Smooth muscle cell (in vitro differentiated cells): ENCODE measurements at regions not wholly inside any gene's neighbourhood (a gene's known extent, or its start where the extent isn't known, plus 50 kb on each side); places are given as distances from the start of the nearest gene placed in this dataset.

Experiments used
- DNase-seq: peaks from one replicate; lab custom pipeline; 2025; ENCODE audit not compliant: unreplicated experiment; lab: John Stamatoyannopoulos, UW
- H2AFZ ChIP-seq: fragments of 200-600 bp; sonication (generic); 2 replicates; pipeline ENCODE4 v1.6.0; 2016; ENCODE audit warnings: antibody characterized with exemption, low read depth, mild to moderate bottlenecking
- H3F3A ChIP-seq: fragments of 200-600 bp; sonication (generic); 2 replicates; pipeline ENCODE4 v1.6.0; 2017; ENCODE audit warnings: antibody characterized with exemption, low read depth
- H3K27ac ChIP-seq: fragments of 200-600 bp; sonication (generic); 2 replicates; pipeline ENCODE4 v1.5.1; 2016; ENCODE audit warnings: low read depth, mild to moderate bottlenecking
- H3K27me3 ChIP-seq: fragments of 200-600 bp; sonication (generic); 2 replicates; pipeline ENCODE4 v1.6.1; 2016; ENCODE audit warnings: low read depth, mild to moderate bottlenecking
- H3K36me3 ChIP-seq: fragments of 200-600 bp; sonication (generic); 2 replicates; pipeline ENCODE4 v1.5.1; 2016; ENCODE audit warnings: low read depth
- H3K4me1 ChIP-seq: fragments of 200-600 bp; sonication (generic); 2 replicates; pipeline ENCODE4 v1.5.1; 2016; ENCODE audit warnings: low read depth
- H3K4me2 ChIP-seq: fragments of 200-600 bp; sonication (generic); 2 replicates; pipeline ENCODE4 v1.6.0; 2016; ENCODE audit warnings: mild to moderate bottlenecking
- H3K4me3 ChIP-seq: fragments of 200-600 bp; sonication (generic); 2 replicates; pipeline ENCODE4 v1.5.1; 2016; ENCODE audit warnings: mild to moderate bottlenecking
- H3K79me2 ChIP-seq: fragments of 200-600 bp; sonication (generic); 2 replicates; pipeline ENCODE4 v1.6.0; 2016; ENCODE audit warnings: low read depth, mild to moderate bottlenecking
- H3K9ac ChIP-seq: fragments of 200-600 bp; sonication (generic); 2 replicates; pipeline ENCODE4 v1.6.0; 2016; ENCODE audit warnings: low read depth
- H3K9me3 ChIP-seq: fragments of 200-600 bp; sonication (generic); replicated peaks from 2 replicates; pipeline ENCODE4 v1.5.1; 2016; ENCODE audit warnings: low read depth
- H4K20me1 ChIP-seq: fragments of 200-600 bp; sonication (generic); 2 replicates; pipeline ENCODE4 v1.6.0; 2016; ENCODE audit warnings: low read depth
- CTCF ChIP-seq: fragments of 200-600 bp; sonication (generic); IDR thresholded peaks from 2 replicates; pipeline ENCODE4 v1.5.1; 2017; ENCODE audit warnings: borderline replicate concordance, mild to moderate bottlenecking, antibody characterized with exemption; ENCODE audit not compliant: insufficient read depth, poor library complexity, severe bottlenecking
- WGBS: methylation state at CpG from one replicate; pipeline ENCODE4 v1.1.7; 2016; ENCODE audit warnings: low lambda C conversion rate; 5-methylcytosine and 5-hydroxymethylcytosine counted together

GRCh38 chr5:174832811-174833210, 108.4 kb downstream of the MSX2 start:
- no peak for TF ChIP-seq CTCF
- Histone ChIP-seq H3K9ac (no peak overlapping the region), H3K4me3 (no peak overlapping the region), H3K4me2 (no peak overlapping the region), H3K36me3 (no peaks in the 10 kb centered on the region), H3F3A (no peaks in the 10 kb centered on the region), H3K79me2 (no peaks in the 10 kb centered on the region), H3K27ac (no peak overlapping the region), H4K20me1 (no peaks in the 10 kb centered on the region), H3K9me3 (no peaks in the 10 kb centered on the region), H2AFZ (no peak overlapping the region), H3K4me1 (no peaks in the 10 kb centered on the region), H3K27me3 (no peaks in the 10 kb centered on the region)
- WGBS = 92% methylated on average over 2 of the region's 2 CpGs
- no peak for DNase-seq

GRCh38 chr5:174832025-174832424, 107.6 kb downstream of the MSX2 start:
- no peak for TF ChIP-seq CTCF
- no peaks in the 10 kb centered on the region for H3K9me3 ChIP-seq
- no peak overlapping the region for H2AFZ ChIP-seq
- H3K9ac ChIP-seq = no peak overlapping the region
- no peak overlapping the region for H3K4me3 ChIP-seq
- no peak overlapping the region for H3K4me2 ChIP-seq
- no peaks in the 10 kb centered on the region for H3K79me2 ChIP-seq
- H3K27me3 ChIP-seq = no peaks in the 10 kb centered on the region
- H3K36me3 ChIP-seq = no peaks in the 10 kb centered on the region
- H3K27ac ChIP-seq = no peak overlapping the region
- WGBS = 48% methylated on average over 3 of the region's 3 CpGs
- no peak for DNase-seq
- H3K4me1 ChIP-seq = no peaks in the 10 kb centered on the region
- no peaks in the 10 kb centered on the region for H4K20me1 ChIP-seq
- no peaks in the 10 kb centered on the region for H3F3A ChIP-seq

GRCh38 chr5:174831031-174831660, 106.8 kb downstream of the MSX2 start:
- Histone ChIP-seq H2AFZ (no peak overlapping the region), H3K36me3 (no peaks in the 10 kb centered on the region), H3K27ac (no peak overlapping the region), H4K20me1 (no peaks in the 10 kb centered on the region), H3K27me3 (no peaks in the 10 kb centered on the region), H3K9ac (no peak overlapping the region), H3K4me2 (no peak overlapping the region), H3F3A (no peaks in the 10 kb centered on the region), H3K9me3 (no peaks in the 10 kb centered on the region), H3K79me2 (no peaks in the 10 kb centered on the region), H3K4me1 (no peaks in the 10 kb centered on the region), H3K4me3 (no peak overlapping the region)
- DNase-seq = no peak
- TF ChIP-seq CTCF = no peak
- 91% methylated on average over 2 of the region's 2 CpGs for WGBS

GRCh38 chr5:174829511-174829864, 105.1 kb downstream of the MSX2 start:
- DNase-seq = no peak
- Histone ChIP-seq H3K4me2 (no peak overlapping the region), H3F3A (no peaks in the 10 kb centered on the region), H3K4me3 (no peak overlapping the region), H3K36me3 (no peaks in the 10 kb centered on the region), H3K9ac (no peak overlapping the region), H2AFZ (no peak overlapping the region), H3K27ac (no peak overlapping the region), H3K4me1 (no peaks in the 10 kb centered on the region), H3K9me3 (no peaks in the 10 kb centered on the region), H4K20me1 (no peaks in the 10 kb centered on the region), H3K27me3 (no peaks in the 10 kb centered on the region), H3K79me2 (no peaks in the 10 kb centered on the region)
- 83% methylated on average over 5 of the region's 5 CpGs for WGBS
- no peak for TF ChIP-seq CTCF
